ENCODE measurements at regions not wholly inside any gene's neighbourhood (a gene's known extent, or its start where the extent isn't known, plus 50 kb on each side); places are given as distances from the start of the nearest gene placed in this dataset.
"Not testable (repeated sequence)": the region's sequence is repeated elsewhere in the genome, so short reads cannot be mapped to it uniquely, and the experiment has no call there.

DNA sequence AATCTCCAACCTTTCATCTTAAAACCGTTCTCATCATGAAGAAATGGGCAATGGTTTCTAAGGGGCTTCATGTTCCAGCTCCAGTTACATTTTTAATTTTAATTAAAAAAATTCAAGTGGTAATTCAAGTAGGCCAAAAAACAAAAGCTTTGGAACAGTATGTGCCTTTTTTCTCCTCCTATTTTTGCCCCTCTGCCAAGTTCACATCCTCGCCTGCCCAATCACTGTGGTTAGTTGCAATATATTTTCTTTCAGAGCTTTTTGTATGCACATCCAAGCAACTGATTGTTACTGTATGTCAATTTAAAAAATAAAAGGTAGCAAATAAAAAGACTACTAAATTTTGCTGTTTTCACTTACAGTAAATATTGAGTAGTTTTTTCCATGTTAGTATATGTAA lies 99.8 kb upstream of the B3GAT2 start:
- no peak for DNase-seq

DNA sequence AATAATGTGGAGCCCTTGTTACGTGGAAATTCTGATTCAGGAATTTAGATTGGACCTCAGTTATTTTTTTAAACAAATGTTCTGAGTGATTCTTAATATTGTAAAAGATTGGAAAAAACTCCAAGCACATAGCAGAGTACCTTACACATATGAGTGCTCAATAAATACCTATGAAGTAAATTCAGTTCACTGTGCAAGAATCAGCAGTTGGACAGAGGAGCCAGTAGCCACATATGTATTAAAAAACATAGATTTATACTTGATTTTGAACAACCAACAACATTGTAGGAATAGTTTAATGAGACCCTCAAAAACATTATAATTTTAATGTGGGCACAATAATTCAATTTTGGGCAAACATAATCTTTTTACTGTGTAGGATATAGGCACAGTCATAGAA lies 109.3 kb upstream of the B3GAT2 start:
- no peak for DNase-seq

- DNase-seq, result no peak
Observed at GRCh38 chr6:71067816-71068215, 111.0 kb upstream of the B3GAT2 start.

DNA sequence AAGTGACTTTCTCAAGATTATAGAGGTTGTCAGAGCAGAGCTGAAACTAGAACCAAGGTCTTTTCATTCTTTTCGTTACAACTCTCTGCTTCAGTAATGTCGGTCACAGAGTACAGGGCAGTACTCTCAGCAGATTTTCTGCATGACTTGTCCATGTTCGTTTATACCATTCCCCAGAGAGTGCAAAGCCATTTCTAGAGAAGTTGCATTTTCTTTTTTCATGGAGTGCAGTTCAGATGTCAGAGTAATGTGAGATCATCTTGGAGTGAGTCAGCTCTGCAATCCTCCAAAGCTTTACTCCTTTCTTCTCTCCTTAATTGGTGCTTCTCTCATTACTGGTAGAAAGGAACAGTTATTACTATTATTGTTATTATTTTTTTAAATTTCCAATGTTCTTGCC lies 115.6 kb upstream of the B3GAT2 start:
- DNase-seq, result no peak

DNA sequence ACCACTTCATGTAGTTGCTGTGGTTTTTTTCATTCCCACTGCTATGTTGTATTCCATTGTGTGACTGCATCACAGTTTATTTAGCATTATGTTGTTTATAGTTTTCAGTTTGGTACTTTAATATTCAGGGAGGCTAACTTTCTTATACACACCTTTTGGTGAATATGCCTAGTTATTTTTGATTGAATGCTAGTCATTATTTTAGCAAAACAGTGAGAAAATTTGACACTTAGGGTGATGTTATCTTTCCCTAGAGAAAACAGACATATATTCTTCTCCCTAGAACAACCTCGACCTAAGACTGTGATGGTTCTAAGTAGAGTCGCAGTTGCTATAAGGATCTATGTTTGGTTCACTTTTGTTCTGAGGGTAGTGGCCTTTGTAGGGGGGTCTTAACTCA lies 120.8 kb upstream of the B3GAT2 start:
- no peak for DNase-seq

GRCh38 chr6:71079677-71080076 lies 122.8 kb upstream of the B3GAT2 start:
- no peak for DNase-seq

GRCh38 chr6:71080133-71080532 lies 123.3 kb upstream of the B3GAT2 start:
- DNase-seq, result no peak

- DNase-seq, result peak; percentile 67
Observed at GRCh38 chr6:71080826-71081225, 124.0 kb upstream of the B3GAT2 start.

GRCh38 chr6:71082033-71082650 lies 125.3 kb upstream of the B3GAT2 start:
- DNase-seq, result peak; percentile 45

DNA sequence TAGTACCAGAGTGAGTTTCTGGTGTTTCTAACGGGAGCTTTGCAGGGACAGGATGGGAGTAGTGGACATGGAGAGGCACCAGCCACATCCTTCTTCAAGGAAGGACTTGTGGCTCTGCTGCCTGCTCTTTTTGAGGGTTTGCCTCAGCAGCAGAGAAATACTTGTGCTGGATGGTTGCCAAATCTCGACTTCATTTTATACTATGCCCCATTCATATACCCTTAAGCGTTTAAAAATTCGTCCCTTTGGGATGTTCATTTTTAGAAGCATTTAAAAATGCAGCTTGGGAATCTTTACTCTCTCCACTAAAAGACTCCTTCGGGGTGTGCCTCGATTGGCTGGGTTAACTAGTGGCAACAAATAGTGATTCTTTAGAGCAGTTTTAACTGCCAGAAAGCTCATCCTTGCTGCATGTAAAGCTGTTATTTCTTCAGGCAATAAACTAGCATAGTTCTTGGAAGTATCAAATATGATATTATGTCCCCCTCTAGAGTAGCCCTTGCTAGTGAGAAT lies 126.5 kb upstream of the B3GAT2 start:
- no peak for DNase-seq

- DNase-seq, result no peak
Observed at GRCh38 chr6:71088166-71088565, 131.3 kb upstream of the B3GAT2 start.

- DNase-seq, result no peak
Observed at GRCh38 chr6:71090217-71090616, 133.4 kb upstream of the B3GAT2 start.

DNA sequence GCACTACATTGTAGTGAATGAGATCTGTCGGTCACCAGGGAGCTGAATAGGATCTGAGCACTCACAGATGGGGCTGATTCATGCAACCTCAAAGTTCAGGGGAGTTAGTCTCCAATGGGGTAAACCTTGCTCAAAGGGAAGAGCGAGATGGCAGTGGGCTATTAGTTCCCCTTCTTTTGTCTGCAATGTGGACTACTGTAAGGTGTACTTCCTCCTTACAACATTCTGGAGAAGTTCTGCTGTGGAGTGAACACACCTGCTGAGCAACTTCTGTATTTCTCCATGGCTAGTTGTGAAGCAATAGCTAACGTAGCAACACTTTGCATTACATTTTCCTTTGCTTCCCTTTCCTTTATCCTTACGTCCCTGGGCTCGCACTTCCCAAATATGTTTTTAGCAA lies 134.3 kb upstream of the B3GAT2 start:
- no peak for DNase-seq

DNA sequence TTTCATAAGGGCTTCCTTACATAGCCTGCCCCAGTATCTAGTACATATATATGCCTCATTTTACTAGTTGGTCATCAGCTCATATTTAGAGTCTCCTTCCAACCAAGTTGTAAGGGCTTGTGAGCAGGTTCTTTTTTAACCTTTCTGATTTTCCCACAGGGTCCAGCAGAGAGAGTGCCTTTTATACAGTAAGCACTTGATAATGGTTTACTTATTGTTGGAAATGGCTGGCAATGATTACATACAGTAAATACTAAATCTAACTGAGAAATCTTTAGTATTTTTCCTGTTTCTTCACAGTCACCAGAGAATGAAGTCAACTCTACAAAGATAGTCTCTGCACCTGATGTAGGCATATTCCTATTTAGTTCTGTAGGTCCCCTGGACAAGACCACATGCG lies 135.1 kb upstream of the B3GAT2 start:
- no peak for DNase-seq

- DNase-seq, result not testable (repeated sequence)
Observed at GRCh38 chr6:71097264-71097663, 140.4 kb upstream of the B3GAT2 start.

DNA sequence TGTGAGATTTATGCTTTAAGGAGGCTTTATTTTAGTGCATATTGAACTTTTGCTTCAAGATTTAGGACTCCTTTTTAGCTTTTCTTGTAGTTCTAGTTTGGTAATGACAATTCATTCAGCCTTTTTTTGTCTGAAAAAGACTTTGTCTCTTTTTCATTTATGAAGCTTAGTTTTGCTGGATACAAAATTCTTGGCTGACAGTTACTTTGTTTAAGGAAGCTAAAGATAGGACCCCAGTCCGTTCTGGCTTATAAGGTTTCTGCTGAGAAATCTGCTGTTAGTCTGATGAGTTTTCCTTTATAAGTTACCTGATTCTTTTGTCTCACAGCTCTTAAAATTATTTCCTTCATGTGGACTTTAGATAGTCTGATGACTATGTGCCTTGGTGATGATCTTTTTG lies 142.8 kb upstream of the B3GAT2 start:
- DNase-seq, result no peak

DNA sequence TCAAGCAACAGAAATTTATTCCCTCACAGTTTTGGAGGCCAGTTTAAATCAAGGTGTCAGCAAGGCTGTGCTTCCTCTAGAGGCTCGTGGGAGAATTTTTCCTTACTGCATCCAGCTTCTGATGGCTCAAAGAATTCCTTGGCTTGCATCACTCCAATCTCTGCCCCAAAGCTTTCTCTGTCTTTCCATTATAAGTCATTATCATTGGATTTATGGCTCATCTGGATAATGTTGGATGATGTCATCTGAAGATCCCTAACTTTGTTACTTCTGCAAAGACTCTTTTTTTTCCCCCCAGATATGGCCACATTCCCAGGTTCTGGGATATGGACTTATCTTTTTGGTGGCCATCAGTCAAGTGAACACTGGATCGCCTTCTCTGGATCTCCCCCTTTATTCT lies 146.3 kb upstream of the B3GAT2 start:
- no peak for DNase-seq

DNA sequence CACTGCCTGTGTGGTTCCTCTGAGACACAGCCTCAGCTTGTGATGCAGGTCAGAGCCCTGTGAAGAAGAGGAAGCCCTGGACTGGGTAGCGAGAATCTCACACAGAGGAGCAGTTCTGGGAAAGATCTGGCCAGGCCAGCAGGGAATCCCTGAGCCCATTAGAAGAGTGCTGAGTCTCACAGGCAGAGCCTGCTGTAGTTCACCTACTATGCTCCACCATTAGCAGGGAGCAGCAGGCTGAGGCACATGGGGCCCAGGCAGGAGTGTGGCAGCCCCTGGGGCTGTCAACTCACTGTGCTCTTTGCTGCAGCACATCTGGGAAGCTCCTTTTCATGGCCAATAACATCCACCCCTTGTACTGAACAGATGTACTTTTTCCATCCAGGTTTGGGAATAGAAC lies 146.8 kb upstream of the B3GAT2 start:
- DNase-seq, result no peak

GRCh38 chr6:71106276-71106675 lies 149.4 kb upstream of the B3GAT2 start:
- no peak for DNase-seq

DNA sequence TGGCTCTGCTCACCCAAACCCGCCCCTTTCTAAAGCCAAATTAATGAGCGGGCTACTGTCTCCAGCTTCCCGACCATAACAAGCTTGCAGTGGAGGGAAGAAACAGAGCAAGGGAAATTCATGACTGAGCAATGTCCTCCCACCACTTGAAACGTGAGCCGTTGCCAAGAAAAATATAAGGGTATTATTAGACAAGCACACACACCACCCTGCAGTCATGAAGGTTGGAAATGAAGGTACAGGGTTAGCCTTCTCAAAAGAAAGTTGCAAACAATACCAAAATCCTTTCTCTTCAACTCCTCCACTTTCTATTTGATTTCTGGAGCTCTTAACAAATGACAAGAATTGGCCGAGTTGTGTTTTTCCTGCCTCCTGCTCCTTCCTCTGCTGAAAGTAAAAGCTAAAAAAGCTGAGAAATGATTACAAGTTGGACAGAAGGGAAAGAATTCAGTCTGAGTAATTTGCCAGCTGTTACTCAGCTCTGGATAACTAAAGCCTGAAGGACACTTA lies 151.1 kb upstream of the B3GAT2 start:
- peak; percentile 62 for DNase-seq

DNA sequence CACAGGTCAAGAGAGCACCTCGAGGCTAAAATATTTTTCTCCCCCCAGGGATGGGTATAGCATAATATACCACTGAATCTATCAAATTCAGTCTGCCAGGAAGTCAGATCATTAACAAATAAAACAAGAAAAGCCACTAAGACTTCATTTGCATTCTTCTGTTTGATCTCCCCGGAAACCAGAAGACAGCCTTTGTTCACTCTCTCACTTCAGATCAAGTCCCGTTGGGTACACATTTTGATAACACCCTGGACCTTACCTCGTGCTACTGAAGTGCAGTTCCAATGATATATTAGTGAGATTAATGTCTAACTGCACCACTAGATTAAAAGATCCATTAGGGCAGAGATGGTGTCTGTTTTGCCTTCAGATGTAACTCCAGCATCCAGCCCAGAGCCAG lies 157.7 kb upstream of the B3GAT2 start:
- no peak for DNase-seq

DNA sequence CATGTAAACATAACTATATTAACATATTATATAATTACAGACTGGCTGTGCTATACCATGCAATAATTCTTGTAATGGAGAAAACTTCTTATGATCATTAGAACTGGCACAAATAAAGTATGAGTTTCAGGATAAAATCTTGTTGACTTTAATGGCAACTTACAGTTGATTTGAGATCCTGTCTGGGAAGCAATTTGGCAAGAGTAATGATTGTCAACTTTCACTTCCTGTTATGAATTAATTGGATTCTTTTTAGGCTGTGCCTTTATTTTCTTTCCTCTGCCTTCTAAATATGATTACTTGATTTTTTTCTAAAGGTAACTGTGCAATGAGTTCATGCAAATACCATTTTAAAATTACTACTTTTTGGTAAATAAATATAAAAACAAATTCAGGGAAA lies 158.1 kb upstream of the B3GAT2 start:
- DNase-seq, result no peak

DNA sequence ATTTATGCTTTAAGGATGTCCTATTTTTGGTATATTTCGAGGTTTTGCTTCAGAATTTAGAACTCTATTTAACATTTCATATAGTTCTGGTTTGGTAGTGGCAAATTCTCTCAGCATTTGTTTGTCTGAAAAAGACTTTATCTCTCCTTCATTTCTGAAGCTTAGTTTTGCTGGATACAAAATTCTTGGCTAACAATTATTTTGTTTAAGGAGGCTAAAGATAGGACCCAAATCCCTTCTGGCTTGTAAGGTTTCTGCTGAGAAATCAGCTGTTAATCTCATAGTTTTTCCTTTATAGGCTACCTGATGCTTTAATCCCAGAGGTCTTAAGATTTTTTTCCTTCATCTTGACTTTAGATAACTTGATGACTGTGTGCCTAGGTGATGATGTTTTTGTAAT lies 162.7 kb upstream of the B3GAT2 start:
- no peak for DNase-seq

- no peak for DNase-seq
Observed at GRCh38 chr6:71123051-71123450, 165.6 kb upstream of the OGFRL1 start.

DNA sequence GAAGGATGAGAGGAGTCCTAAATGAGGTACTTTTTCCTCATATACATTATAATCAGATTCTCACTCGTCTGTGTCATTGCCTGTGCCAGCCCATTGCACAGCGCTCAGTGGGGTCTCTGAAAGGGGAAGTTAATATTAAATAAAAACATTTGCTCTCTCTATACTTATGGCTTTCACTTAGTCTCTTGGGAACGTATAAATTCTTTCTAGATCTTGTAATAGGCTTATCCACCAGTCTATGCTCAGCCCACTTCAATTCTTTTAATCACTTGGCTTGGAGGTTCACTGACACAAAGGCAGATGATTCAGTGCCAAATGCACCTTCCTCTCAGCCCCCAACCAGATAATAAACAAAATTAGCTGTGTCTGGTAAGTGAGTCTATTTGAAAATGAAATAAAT lies 164.3 kb upstream of the OGFRL1 start:
- no peak for DNase-seq

All from right hindlimb (tissue), 1 donor.